Thyroid gland (tissue), 4 donors: ENCODE measurements at regions not wholly inside any gene's neighbourhood (a gene's known extent, or its start where the extent isn't known, plus 50 kb on each side); places are given as distances from the start of the nearest gene placed in this dataset.

Source experiments
- DNase-seq, 2 donors: peaks; one replicate each; pipeline ENCODE4 v3.0.0-alpha.2; 2019
- H3K27ac ChIP-seq, 3 donors: fragments of 200-600 bp; sonication (generic); 1 replicate in 2 of 3; 2 replicates in 1 of 3; pipeline ENCODE4 v1.5.1; 2016 to 2019; ENCODE audit warnings: mild to moderate bottlenecking in 1 of 3, moderate library complexity in 1 of 3
- H3K27me3 ChIP-seq: fragments of 200-600 bp; sonication (generic); one replicate; pipeline ENCODE4 v1.5.1; 2019
- H3K36me3 ChIP-seq, 2 donors: fragments of 200-600 bp; sonication (generic); one replicate each; pipeline ENCODE4 v1.5.1; 2016 to 2019
- H3K4me1 ChIP-seq, 2 donors: fragments of 200-600 bp; sonication (generic); one replicate each; pipeline ENCODE4 v1.5.1; 2017 to 2019
- H3K4me3 ChIP-seq, 3 donors: fragments of 200-600 bp; sonication (generic); replicated peaks in 1 of 3; 1 replicate in 2 of 3; 2 replicates in 1 of 3; pipeline ENCODE4 v1.5.1; 2016; ENCODE audit warnings: mild to moderate bottlenecking in 1 of 3
- H3K9me3 ChIP-seq: fragments of 200-600 bp; sonication (generic); one replicate; pipeline ENCODE4 v1.5.1; 2017
- CTCF ChIP-seq, 6 experiments: fragments of 200-600 bp in 3 of 6; fragments of 450-650 bp in 3 of 6; sonication (generic) in 3 of 6; IDR thresholded peaks; one replicate each; pipeline ENCODE4 v1.5.1; 2016 to 2019; ENCODE audit warnings: antibody characterized with exemption in 6 of 6, mild to moderate bottlenecking in 2 of 6, inconsistent platforms in 1 of 6, moderate library complexity in 1 of 6
- POLR2A ChIP-seq, 2 donors: fragments of 450-650 bp; IDR thresholded peaks; one replicate each; pipeline ENCODE4 v1.6.1; 2017; ENCODE audit warnings: antibody characterized with exemption in 2 of 2, mild to moderate bottlenecking in 2 of 2, moderate library complexity in 1 of 2
- WGBS, 2 donors: methylation state at CpG; one replicate each; pipeline ENCODE4 v1.1.5; 2017; 5-methylcytosine and 5-hydroxymethylcytosine counted together
- intact Hi-C: fragments of 100-400 bp; cut with DNase I; formaldehyde crosslinking; loops from one replicate; pipeline ENCODE4 v1.15.1; 2023

- 22 to 23% methylated on average over 15 of the region's 15 CpGs for WGBS, 2 donors
- intact Hi-C loops, result loop anchor here (5.0 to 10.0 kb wide), 2 partner anchors 483 to 630 kb away; no protein-coding TSS in a partner anchor
- Histone ChIP-seq H3K27me3 (no peaks in the 10 kb centered on the region), H3K9me3 (no peaks in the 10 kb centered on the region), H3K4me1 (peaks cover 13 to 15% of the 10 kb centered on the region in 2 donors), H3K27ac (peak overlapping the region in 1 of 3 donors; percentile 13), H3K4me3 (no peak overlapping the region), H3K36me3 (no peaks in the 10 kb centered on the region)
- peak; percentile 82 to 85 for DNase-seq
- TF ChIP-seq CTCF (IDR thresholded peaks at IDR 0.05) (peak; percentile 77 to 94 (median 90)), POLR2A (IDR thresholded peaks at IDR 0.05) (no peak)
Observed at GRCh38 chr20:16801919-16802651, 53.9 kb downstream of the OTOR start.

DNA sequence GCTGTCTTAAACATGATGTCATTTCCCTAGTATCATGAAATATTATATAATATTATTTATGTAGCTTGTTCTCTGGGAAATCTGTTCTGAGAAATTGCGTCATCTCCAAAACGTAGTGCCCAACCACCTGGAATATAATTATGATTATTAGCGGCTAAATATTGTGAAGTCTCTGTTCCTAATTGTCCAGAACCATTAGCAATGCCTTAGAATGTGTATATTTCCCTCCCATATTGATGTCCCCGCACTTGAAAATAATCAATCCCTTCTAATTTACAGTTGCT is 54.4 kb downstream of the OTOR start:
- 62 to 73% methylated on average over 4 of the region's 4 CpGs for WGBS, 2 donors

GRCh38 chr20:16803965-16804792 is 56.0 kb downstream of the OTOR start:
- Histone ChIP-seq H3K4me1 (peaks cover 15 to 20% of the 10 kb centered on the region in 2 donors), H3K4me3 (no peak overlapping the region), H3K36me3 (no peaks in the 10 kb centered on the region), H3K27ac (no peak overlapping the region), H3K27me3 (no peaks in the 10 kb centered on the region), H3K9me3 (no peaks in the 10 kb centered on the region)
- TF ChIP-seq CTCF (IDR thresholded peaks at IDR 0.05), result peak; percentile 74 to 92 (median 84)
- TF ChIP-seq POLR2A (IDR thresholded peaks at IDR 0.05), result no peak
- DNase-seq, result peak; percentile 70 to 74
- WGBS, 2 donors, result 18% methylated on average over 14 of the region's 14 CpGs
- intact Hi-C loops, result loop anchor here (5.0 to 10.0 kb wide), 2 partner anchors 481 to 628 kb away; no protein-coding TSS in a partner anchor

More for the DNA sequence above, 54.4 kb downstream of the OTOR start:
- H3K4me1 ChIP-seq, result peaks cover 15 to 18% of the 10 kb centered on the region in 2 donors
- H3K27ac ChIP-seq, result no peak overlapping the region
- no peaks in the 10 kb centered on the region for H3K36me3 ChIP-seq
- DNase-seq, result no peak
- intact Hi-C loops, result loop anchor here (5.0 to 10.0 kb wide), 2 partner anchors 482 to 630 kb away; no protein-coding TSS in a partner anchor
- no peaks in the 10 kb centered on the region for H3K9me3 ChIP-seq
- no peak for TF ChIP-seq CTCF (IDR thresholded peaks at IDR 0.05)
- H3K27me3 ChIP-seq, result no peaks in the 10 kb centered on the region
- no peak overlapping the region for H3K4me3 ChIP-seq

DNA sequence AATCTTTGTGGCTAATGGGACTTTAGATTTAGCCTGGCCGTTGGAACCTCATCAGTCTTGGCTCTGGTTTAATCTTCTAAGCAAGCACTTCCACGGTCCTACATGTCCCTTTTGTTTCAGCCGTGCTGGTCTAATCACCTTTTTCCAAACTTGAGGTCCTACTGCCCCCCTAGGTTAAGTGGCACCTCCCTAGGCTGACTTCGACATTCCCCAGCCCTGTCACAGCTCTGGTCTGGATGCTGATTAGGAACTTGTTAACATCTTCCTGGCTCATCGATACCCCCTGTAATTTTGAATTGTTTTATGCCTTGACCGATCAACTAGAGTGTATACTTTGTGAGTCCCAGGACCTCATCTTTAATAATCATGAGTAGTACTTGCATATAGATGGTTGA is 56.6 kb downstream of the OTOR start:
- DNase-seq, result no peak
- no peak overlapping the region for H3K27ac ChIP-seq
- TF ChIP-seq CTCF (IDR thresholded peaks at IDR 0.05) (no peak), POLR2A (IDR thresholded peaks at IDR 0.05) (no peak)
- H3K36me3 ChIP-seq, result no peaks in the 10 kb centered on the region
- intact Hi-C loops, result loop anchor here (5.0 to 10.0 kb wide), 2 partner anchors 480 to 628 kb away; no protein-coding TSS in a partner anchor
- H3K4me3 ChIP-seq, result no peak overlapping the region
- peaks cover 15 to 20% of the 10 kb centered on the region in 2 donors for H3K4me1 ChIP-seq
- 69 to 71% methylated on average over 6 of the region's 6 CpGs for WGBS, 2 donors
- no peaks in the 10 kb centered on the region for H3K27me3 ChIP-seq
- no peaks in the 10 kb centered on the region for H3K9me3 ChIP-seq
